ENCODE measurements at regions not wholly inside any gene's neighbourhood (a gene's known extent, or its start where the extent isn't known, plus 50 kb on each side); places are given as distances from the start of the nearest gene placed in this dataset.
"Not testable (repeated sequence)": the region's sequence is repeated elsewhere in the genome, so short reads cannot be mapped to it uniquely, and the experiment has no call there.

- 32 to 38% methylated on average over 6 of the region's 6 CpGs for WGBS, 2 donors
- no peaks in the 10 kb centered on the region for H3K4me1 ChIP-seq
- H3K27ac ChIP-seq: no peak overlapping the region
- intact Hi-C loops (cut with DNase I): no loop called here
- peaks cover 0 to 8% (median 0%) of the 10 kb centered on the region in 11 donors for H3K9me3 ChIP-seq
- peaks cover 0 to 10% (median 0%) of the 10 kb centered on the region in 7 donors for H3K27me3 ChIP-seq
- no peak for DNase-seq
- TF ChIP-seq CTCF (IDR thresholded peaks at IDR 0.05): no peak
- ATAC-seq: no peak
- H3K4me3 ChIP-seq: no peak overlapping the region
- H3K36me3 ChIP-seq: no peaks in the 10 kb centered on the region
Observed at GRCh38 chrX:848386-848785, 217.8 kb downstream of the SHOX start.

GRCh38 chrX:843306-843705, 212.7 kb downstream of the SHOX start:
- H3K27ac ChIP-seq: no peak overlapping the region
- no peaks in the 10 kb centered on the region for H3K36me3 ChIP-seq
- intact Hi-C loops (cut with DNase I): no loop called here
- H3K4me1 ChIP-seq: no peaks in the 10 kb centered on the region
- no peaks in the 10 kb centered on the region for H3K27me3 ChIP-seq
- no peak for DNase-seq
- H3K9me3 ChIP-seq: no peaks in the 10 kb centered on the region
- 53 to 54% methylated on average over 13 of the region's 13 CpGs for WGBS, 2 donors
- no peak overlapping the region for H3K4me3 ChIP-seq
- TF ChIP-seq CTCF (IDR thresholded peaks at IDR 0.05): no peak
- ATAC-seq: no peak

- ATAC-seq (no peak), DNase-seq (no peak)
- Histone ChIP-seq H3K4me1 (no peaks in the 10 kb centered on the region), H3K36me3 (no peaks in the 10 kb centered on the region), H3K27me3 (no peaks in the 10 kb centered on the region), H3K27ac (no peak overlapping the region), H3K4me3 (no peak overlapping the region), H3K9me3 (peaks cover 0 to 21% (median 10%) of the 10 kb centered on the region in 11 donors)
- WGBS, 2 donors: 71 to 77% methylated on average over 13 of the region's 13 CpGs
- intact Hi-C loops (cut with DNase I): no loop called here
- no peak for TF ChIP-seq CTCF (IDR thresholded peaks at IDR 0.05)
Observed at GRCh38 chrX:840556-840955, 210.0 kb downstream of the SHOX start.

- intact Hi-C loops (cut with DNase I); DNase-seq; H3K36me3 ChIP-seq; ATAC-seq; H3K27ac ChIP-seq; H3K4me1 ChIP-seq; H3K4me3 ChIP-seq; H3K27me3 ChIP-seq: not testable (repeated sequence)
- 68 to 69% methylated on average over 13 of the region's 13 CpGs for WGBS, 2 donors
- peaks cover 0 to 35% (median 10%) of the 10 kb centered on the region in 11 donors for H3K9me3 ChIP-seq
Observed at GRCh38 chrX:838666-839065, 208.1 kb downstream of the SHOX start.

- H3K27me3 ChIP-seq; H3K27ac ChIP-seq; H3K4me1 ChIP-seq; intact Hi-C loops (cut with DNase I); H3K36me3 ChIP-seq; ATAC-seq; DNase-seq; H3K4me3 ChIP-seq: not testable (repeated sequence)
- peaks cover 0 to 60% (median 10%) of the 10 kb centered on the region in 11 donors for H3K9me3 ChIP-seq
- WGBS, 2 donors: 94% methylated on average over 3 of the region's 3 CpGs
Observed at GRCh38 chrX:835857-836256, 205.3 kb downstream of the SHOX start.
